ENCODE measurements at regions not wholly inside any gene's neighbourhood (a gene's known extent, or its start where the extent isn't known, plus 50 kb on each side); places are given as distances from the start of the nearest gene placed in this dataset.
A peak's percentile ranks its signal among the peaks of the same experiment; 100 is the strongest.

DNA sequence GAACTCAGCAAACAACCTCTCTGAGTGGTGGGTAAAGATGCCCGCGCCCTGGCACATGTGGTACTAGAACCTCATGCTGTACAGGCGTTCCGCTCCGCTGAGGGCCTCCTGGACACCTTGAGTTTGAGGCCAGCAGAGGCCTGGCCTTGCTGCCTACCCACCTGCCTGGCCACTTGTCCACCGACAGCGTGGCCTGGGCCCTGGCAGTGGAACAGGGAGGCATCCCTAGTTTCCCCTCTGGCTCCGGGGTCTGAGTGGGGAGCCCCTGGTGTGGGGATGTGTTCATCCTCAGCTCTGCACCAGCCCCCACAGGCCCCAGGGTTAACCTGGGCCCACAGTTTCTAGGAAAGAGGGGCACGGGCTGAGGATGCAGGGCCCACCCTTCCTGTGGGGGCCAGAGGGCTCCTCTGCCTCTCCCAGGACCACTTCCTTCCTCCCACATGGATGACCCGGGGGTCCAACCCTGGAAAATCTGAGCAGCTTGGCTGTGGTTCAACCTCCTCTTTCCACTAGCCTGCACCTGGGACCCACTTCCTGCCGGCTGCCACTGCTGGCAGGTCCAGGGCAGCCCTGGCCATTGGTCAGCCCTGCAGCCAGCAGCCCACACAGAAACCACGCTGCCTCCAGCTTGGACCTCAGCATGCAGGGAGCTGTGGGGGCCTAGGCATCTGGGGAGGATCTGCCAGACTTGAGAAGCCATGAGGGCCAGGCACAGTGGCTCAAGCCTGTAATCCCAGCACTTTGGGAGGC, 53.3 kb upstream of the COL18A1 start:
- DNase-seq, result peak; percentile 56
- H3K4me3 ChIP-seq (ENCODE audit: insufficient read depth, low read depth, low read length), result no peak overlapping the region
- H3K36me3 ChIP-seq (replicated peaks; ENCODE audit: control insufficient read depth, insufficient read depth, low read length), result no peaks in the 10 kb centered on the region
- no peaks in the 10 kb centered on the region for H3K27me3 ChIP-seq (ENCODE audit: control insufficient read depth, insufficient read depth, low read length)

DNA sequence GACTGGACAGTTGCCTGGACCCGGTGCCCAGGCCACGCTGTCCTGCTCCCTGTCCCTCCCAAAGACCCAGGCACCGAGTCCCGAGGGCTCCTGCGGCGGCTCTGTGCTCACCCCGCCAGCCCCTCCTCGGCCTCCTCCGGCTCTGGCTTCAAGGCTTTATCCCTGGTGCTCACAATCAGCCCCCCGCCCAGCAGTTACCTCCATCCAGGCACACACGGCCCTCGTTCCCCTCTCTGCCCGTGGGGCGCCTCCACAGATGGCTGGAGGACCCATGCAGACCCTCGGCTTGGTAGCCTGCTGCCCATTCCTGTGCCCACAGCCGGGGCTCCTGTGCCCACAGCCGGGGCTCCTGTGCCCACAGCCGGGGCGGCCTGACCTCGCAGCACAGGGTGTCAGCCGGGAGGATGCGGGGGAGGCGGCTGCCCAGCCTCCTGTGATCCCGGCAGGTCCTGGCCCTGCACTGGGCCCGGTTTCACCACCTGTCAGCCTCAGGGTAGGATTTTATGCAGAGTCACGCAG, 52.3 kb upstream of the COL18A1 start:
- no peak overlapping the region for H3K4me3 ChIP-seq (ENCODE audit: insufficient read depth, low read depth, low read length)
- H3K27me3 ChIP-seq (ENCODE audit: control insufficient read depth, insufficient read depth, low read length), result no peaks in the 10 kb centered on the region
- peak; percentile 67 for DNase-seq
- no peaks in the 10 kb centered on the region for H3K36me3 ChIP-seq (replicated peaks; ENCODE audit: control insufficient read depth, insufficient read depth, low read length)

GRCh38 chr21:45353200-45353599, 51.8 kb upstream of the COL18A1 start:
- no peaks in the 10 kb centered on the region for H3K27me3 ChIP-seq (ENCODE audit: control insufficient read depth, insufficient read depth, low read length)
- H3K36me3 ChIP-seq (replicated peaks; ENCODE audit: control insufficient read depth, insufficient read depth, low read length), result no peaks in the 10 kb centered on the region
- no peak overlapping the region for H3K4me3 ChIP-seq (ENCODE audit: insufficient read depth, low read depth, low read length)
- DNase-seq, result no peak

DNA sequence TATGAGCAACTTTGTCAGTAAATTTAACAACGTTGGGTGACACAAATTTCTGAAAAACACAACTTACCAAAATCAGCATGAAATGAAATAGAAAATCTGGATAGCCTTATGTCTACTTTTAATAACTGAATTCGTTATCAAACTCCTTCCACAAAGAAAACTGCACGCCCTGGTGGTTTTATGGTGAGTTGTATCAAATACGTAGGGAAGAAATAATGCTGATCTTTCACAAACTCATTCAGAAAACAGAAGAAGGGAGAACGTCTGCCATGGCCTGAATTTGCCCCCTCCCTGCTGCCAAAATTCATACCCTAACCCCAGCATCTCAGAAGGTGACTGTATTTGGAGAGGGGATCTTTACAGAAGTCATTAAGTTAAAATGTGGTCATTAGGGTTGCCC, 50.0 kb upstream of the COL18A1 start:
- Histone ChIP-seq H3K36me3 (replicated peaks; ENCODE audit: control insufficient read depth, insufficient read depth, low read length) (no peaks in the 10 kb centered on the region), H3K4me3 (ENCODE audit: insufficient read depth, low read depth, low read length) (no peak overlapping the region), H3K27me3 (ENCODE audit: control insufficient read depth, insufficient read depth, low read length) (no peaks in the 10 kb centered on the region)
- no peak for DNase-seq
